Lung (tissue), 11 donors: ENCODE measurements at regions not wholly inside any gene's neighbourhood (a gene's known extent, or its start where the extent isn't known, plus 50 kb on each side); places are given as distances from the start of the nearest gene placed in this dataset.

ENCODE experiments used
- ATAC-seq: fragments of 200-7000 bp; cut with Tn5 transposase; one replicate; pipeline ENCODE4 v1.9.1; 2020; ENCODE audit warnings: moderate number of reproducible peaks; ENCODE audit not compliant: insufficient read depth, low FRiP score
- DNase-seq, 3 donors: peaks; one replicate each; pipeline ENCODE4 v3.0.0-alpha.2; 2013 to 2017
- H3K27ac ChIP-seq, 2 donors: one replicate each; pipeline ENCODE4 v1.5.1; 2013; ENCODE audit warnings: mild to moderate bottlenecking in 2 of 2, moderate library complexity in 2 of 2, control low read depth in 1 of 2, inconsistent platforms in 1 of 2, low read depth in 1 of 2, low read length in 1 of 2
- H3K27me3 ChIP-seq, 3 donors: one replicate each; pipeline ENCODE4 v1.5.1; 2013; ENCODE audit warnings: low read length in 2 of 3; ENCODE audit not compliant: control insufficient read depth in 3 of 3, insufficient read depth in 3 of 3
- H3K36me3 ChIP-seq, 4 donors: one replicate each; pipeline ENCODE4 v1.5.1; 2013; ENCODE audit warnings: low read length in 4 of 4, mild to moderate bottlenecking in 1 of 4, moderate library complexity in 1 of 4; ENCODE audit not compliant: control insufficient read depth in 4 of 4, insufficient read depth in 4 of 4
- H3K4me1 ChIP-seq, 5 donors: one replicate each; pipeline ENCODE4 v1.5.1; 2013; ENCODE audit warnings: low read length in 5 of 5, mild to moderate bottlenecking in 2 of 5, moderate library complexity in 1 of 5; ENCODE audit not compliant: control insufficient read depth in 5 of 5, insufficient read depth in 5 of 5
- H3K4me3 ChIP-seq: one replicate; pipeline ENCODE4 v1.5.1; 2013; ENCODE audit warnings: mild to moderate bottlenecking, control low read depth, moderate library complexity
- H3K9ac ChIP-seq, 2 donors: one replicate each; pipeline ENCODE4 v1.5.1; 2013; ENCODE audit warnings: low read length in 2 of 2, control low read depth in 1 of 2; ENCODE audit not compliant: insufficient read depth in 1 of 2
- H3K9me3 ChIP-seq, 4 donors: one replicate each; pipeline ENCODE4 v1.5.1; 2013; ENCODE audit warnings: low read length in 3 of 4, mild to moderate bottlenecking in 1 of 4, moderate library complexity in 1 of 4; ENCODE audit not compliant: control insufficient read depth in 4 of 4, insufficient read depth in 3 of 4
- CTCF ChIP-seq: IDR thresholded peaks from 2 replicates; pipeline ENCODE4 v1.5.1; 2012; ENCODE audit warnings: mild to moderate bottlenecking; ENCODE audit errors: control extremely low read depth, extremely low read depth
- WGBS, 2 donors: extraction: QIAGEN DNeasy Blood & Tissue Kit; methylation state at CpG; one replicate each; pipeline ENCODE4 v1.1.7; 2013; 5-methylcytosine and 5-hydroxymethylcytosine counted together
- donor health status: control.
- donor health status: control.
- donor health status: Bipolar disorder and iron deficiency.
- donor health status: healthy.
- donor health status: DM: yes; HTN: yes; CAD: no.

- H3K9me3 ChIP-seq = peaks cover 0 to 7% (median 1%) of the 10 kb centered on the region in 4 donors
- peak; percentile 56 for ATAC-seq
- peak; percentile 90 to 98 (median 98) for DNase-seq
- no peak overlapping the region for H3K9ac ChIP-seq
- H3K4me1 ChIP-seq = peaks cover 2 to 45% (median 16%) of the 10 kb centered on the region in 5 donors
- no peak overlapping the region for H3K4me3 ChIP-seq
- 36 to 44% methylated on average over 6 of the region's 6 CpGs for WGBS, 2 donors
- no peak for TF ChIP-seq CTCF
- H3K27me3 ChIP-seq = no peaks in the 10 kb centered on the region
- H3K27ac ChIP-seq = peak overlapping the region; percentile 44 to 94
- H3K36me3 ChIP-seq = no peaks in the 10 kb centered on the region
These were observed 702.7 kb downstream of the MAFB start for GRCh38 chr20:39986173-39986904.

- no peak overlapping the region for H3K9ac ChIP-seq
- H3K36me3 ChIP-seq = no peaks in the 10 kb centered on the region
- TF ChIP-seq CTCF = no peak
- H3K27me3 ChIP-seq = no peaks in the 10 kb centered on the region
- ATAC-seq (no peak), DNase-seq (no peak)
- no peak overlapping the region for H3K4me3 ChIP-seq
- 78 to 86% methylated on average over 5 of the region's 5 CpGs for WGBS, 2 donors
- peak overlapping the region in 1 of 2 donors; percentile 94 for H3K27ac ChIP-seq
- H3K9me3 ChIP-seq = peaks cover 0 to 3% (median 0%) of the 10 kb centered on the region in 4 donors
- H3K4me1 ChIP-seq = peaks cover 2 to 45% (median 16%) of the 10 kb centered on the region in 5 donors
These were observed 703.7 kb downstream of the MAFB start for GRCh38 chr20:39985271-39985827.

- no peaks in the 10 kb centered on the region for H3K27me3 ChIP-seq
- no peaks in the 10 kb centered on the region for H3K36me3 ChIP-seq
- H3K9me3 ChIP-seq = peaks cover 0 to 3% (median 0%) of the 10 kb centered on the region in 4 donors
- no peak for DNase-seq
- no peak overlapping the region for H3K9ac ChIP-seq
- H3K4me3 ChIP-seq = no peak overlapping the region
- H3K4me1 ChIP-seq = peaks cover 2 to 37% (median 16%) of the 10 kb centered on the region in 5 donors
- ATAC-seq = no peak
- TF ChIP-seq CTCF = no peak
- 88 to 92% methylated on average over 1 of the region's 1 CpG for WGBS, 2 donors
- no peak overlapping the region for H3K27ac ChIP-seq
These were observed 705.4 kb downstream of the MAFB start for GRCh38 chr20:39983655-39984054.
